Sigmoid colon (tissue), 6 donors: ENCODE measurements at regions not wholly inside any gene's neighbourhood (a gene's known extent, or its start where the extent isn't known, plus 50 kb on each side); places are given as distances from the start of the nearest gene placed in this dataset.
"Not testable (repeated sequence)": the region's sequence is repeated elsewhere in the genome, so short reads cannot be mapped to it uniquely, and the experiment has no call there.

Experiments
- DNase-seq: peaks from one replicate; pipeline ENCODE4 v3.0.0-alpha.2; 2019
- H3K27ac ChIP-seq, 4 donors: fragments of 200-600 bp; sonication (generic); one replicate each; pipeline ENCODE4 v1.5.1; 2016 to 2019; ENCODE audit warnings: mild to moderate bottlenecking in 1 of 4
- H3K27me3 ChIP-seq, 3 donors: fragments of 200-600 bp; sonication (generic); one replicate each; pipeline ENCODE4 v1.5.1; 2019; ENCODE audit warnings: mild to moderate bottlenecking in 1 of 3
- H3K36me3 ChIP-seq, 4 donors: fragments of 200-600 bp; sonication (generic); one replicate each; pipeline ENCODE4 v1.5.1; 2016 to 2019
- H3K4me1 ChIP-seq, 4 donors: fragments of 200-600 bp; sonication (generic); one replicate each; pipeline ENCODE4 v1.5.1; 2017 to 2019
- H3K4me3 ChIP-seq, 4 donors: fragments of 200-600 bp; sonication (generic); one replicate each; pipeline ENCODE4 v1.5.1; 2017 to 2019; ENCODE audit warnings: mild to moderate bottlenecking in 2 of 4, moderate library complexity in 1 of 4
- H3K9me3 ChIP-seq, 4 donors: fragments of 200-600 bp in 3 of 4; sonication (generic) in 3 of 4; one replicate each; pipeline versions ENCODE4 v1.5.1 to v1.6.1; 2013 to 2019
- WGBS, 2 donors: extraction: QIAGEN DNeasy Blood & Tissue Kit; methylation state at CpG; one replicate each; pipeline ENCODE4 v1.1.7; 2013; 5-methylcytosine and 5-hydroxymethylcytosine counted together
- intact Hi-C: fragments of 100-400 bp; cut with DNase I; formaldehyde crosslinking; loops from one replicate; pipeline ENCODE4 v1.15.1; 2023
- donor health status: healthy with polysubstance abuse.
- donor health status: healthy.

DNA sequence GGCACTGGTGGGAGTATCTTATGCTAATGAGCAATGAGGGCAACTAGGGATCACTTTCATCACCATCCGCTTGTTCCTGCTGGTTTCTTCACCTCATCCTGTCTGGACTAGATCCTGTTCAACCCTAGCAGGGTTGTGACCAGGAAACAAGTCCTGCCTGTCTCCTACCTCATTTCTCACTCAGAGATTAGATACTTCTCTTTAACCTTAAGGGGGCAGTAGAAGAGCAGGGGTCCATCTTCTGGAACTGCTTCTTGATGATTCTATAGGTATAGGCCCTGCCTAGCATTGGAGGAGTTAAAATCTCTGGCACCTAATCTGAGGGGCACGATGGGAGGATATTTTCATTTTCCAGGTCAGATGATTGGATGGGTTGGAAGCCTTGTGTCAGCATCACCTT is 415.5 kb downstream of the TGIF2LX start:
- H3K36me3 ChIP-seq, H3K4me1 ChIP-seq, H3K27ac ChIP-seq, intact Hi-C loops, DNase-seq, H3K9me3 ChIP-seq, H3K27me3 ChIP-seq, H3K4me3 ChIP-seq: not testable (repeated sequence)
- WGBS, 2 donors = 81 to 88% methylated on average over 2 of the region's 2 CpGs

- intact Hi-C loops, H3K4me3 ChIP-seq, H3K9me3 ChIP-seq, DNase-seq, H3K27me3 ChIP-seq, H3K4me1 ChIP-seq, H3K36me3 ChIP-seq, H3K27ac ChIP-seq: not testable (repeated sequence)
- 94 to 96% methylated on average over 4 of the region's 4 CpGs for WGBS, 2 donors
These were observed 447.9 kb downstream of the TGIF2LX start for GRCh38 chrX:90369632-90370031.

GRCh38 chrX:90398020-90398419 is 476.3 kb downstream of the TGIF2LX start:
- H3K4me1 ChIP-seq, intact Hi-C loops, DNase-seq, H3K4me3 ChIP-seq, H3K27me3 ChIP-seq, H3K9me3 ChIP-seq, H3K27ac ChIP-seq, H3K36me3 ChIP-seq: not testable (repeated sequence)
- WGBS, 2 donors = 79 to 91% methylated on average over 1 of the region's 3 CpGs

DNA sequence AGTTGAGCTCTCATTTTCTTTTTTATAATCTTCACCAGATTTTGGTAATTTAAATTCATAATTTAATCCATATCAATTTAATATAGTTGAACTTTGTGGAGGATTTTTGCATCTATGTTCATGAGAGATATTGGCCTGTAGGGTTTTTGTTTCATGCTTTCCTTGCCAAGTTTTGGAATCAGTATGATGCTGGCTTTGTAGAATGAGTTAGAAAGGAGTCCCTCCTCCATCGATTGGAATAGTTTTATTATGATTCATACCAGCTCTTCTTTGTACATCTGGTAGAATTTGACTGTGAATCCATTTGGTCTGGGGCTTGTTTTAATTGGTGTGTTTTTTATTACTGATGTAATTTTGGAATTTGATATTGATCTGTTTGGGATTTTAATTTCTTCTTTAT is 480.5 kb downstream of the TGIF2LX start:
- intact Hi-C loops, H3K9me3 ChIP-seq, H3K27me3 ChIP-seq, H3K27ac ChIP-seq, H3K4me3 ChIP-seq, H3K36me3 ChIP-seq, DNase-seq, H3K4me1 ChIP-seq: not testable (repeated sequence)
- WGBS, 2 donors = 68 to 78% methylated on average over 1 of the region's 1 CpG

GRCh38 chrX:90403859-90404258 is 482.2 kb downstream of the TGIF2LX start:
- intact Hi-C loops, H3K27ac ChIP-seq, DNase-seq, H3K4me1 ChIP-seq, H3K4me3 ChIP-seq, H3K9me3 ChIP-seq, H3K36me3 ChIP-seq, H3K27me3 ChIP-seq: not testable (repeated sequence)
- 77 to 89% methylated on average over 4 of the region's 4 CpGs for WGBS, 2 donors

DNA sequence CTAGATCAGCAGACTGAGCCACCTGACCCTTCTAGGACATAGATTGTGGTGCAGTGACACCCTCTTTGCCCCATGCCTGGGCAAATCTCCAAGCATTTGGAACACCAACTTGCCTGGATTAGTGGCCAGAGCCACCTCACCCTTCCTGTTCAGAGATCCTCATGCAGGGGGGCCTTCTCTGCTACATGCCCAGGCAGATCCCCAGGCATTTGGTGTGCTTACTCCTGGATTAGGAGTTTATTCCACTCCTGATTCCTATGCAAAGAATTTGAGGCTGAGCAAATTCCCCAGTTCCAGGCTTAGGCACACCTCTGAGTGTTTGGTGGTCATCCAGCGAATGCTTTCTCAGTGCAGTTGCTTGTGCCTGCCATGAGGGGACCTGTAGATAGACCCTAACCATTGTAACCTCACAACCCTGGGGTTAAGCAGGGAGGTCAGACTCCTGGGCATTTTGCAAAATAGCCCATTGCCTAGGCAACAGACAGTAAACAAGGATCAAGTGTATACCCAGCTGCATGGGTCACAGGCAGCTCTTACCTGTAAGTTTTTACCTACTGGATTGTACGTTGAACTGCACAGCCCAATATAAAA is 483.2 kb downstream of the TGIF2LX start:
- H3K27ac ChIP-seq, DNase-seq, H3K4me1 ChIP-seq, H3K27me3 ChIP-seq, H3K9me3 ChIP-seq, intact Hi-C loops, H3K36me3 ChIP-seq, H3K4me3 ChIP-seq: not testable (repeated sequence)
- 70 to 71% methylated on average over 2 of the region's 2 CpGs for WGBS, 2 donors

- H3K36me3 ChIP-seq, H3K4me3 ChIP-seq, intact Hi-C loops, H3K9me3 ChIP-seq, H3K27me3 ChIP-seq, H3K4me1 ChIP-seq, H3K27ac ChIP-seq, DNase-seq: not testable (repeated sequence)
- WGBS, 2 donors = 89 to 93% methylated on average over 10 of the region's 13 CpGs
These were observed 532.1 kb downstream of the TGIF2LX start for GRCh38 chrX:90453770-90454338.

GRCh38 chrX:90458071-90458899 is 536.6 kb downstream of the TGIF2LX start:
- WGBS, 2 donors = 65 to 75% methylated on average over 9 of the region's 9 CpGs
- DNase-seq, H3K4me3 ChIP-seq, H3K27ac ChIP-seq, H3K36me3 ChIP-seq, intact Hi-C loops, H3K4me1 ChIP-seq, H3K27me3 ChIP-seq, H3K9me3 ChIP-seq: not testable (repeated sequence)

DNA sequence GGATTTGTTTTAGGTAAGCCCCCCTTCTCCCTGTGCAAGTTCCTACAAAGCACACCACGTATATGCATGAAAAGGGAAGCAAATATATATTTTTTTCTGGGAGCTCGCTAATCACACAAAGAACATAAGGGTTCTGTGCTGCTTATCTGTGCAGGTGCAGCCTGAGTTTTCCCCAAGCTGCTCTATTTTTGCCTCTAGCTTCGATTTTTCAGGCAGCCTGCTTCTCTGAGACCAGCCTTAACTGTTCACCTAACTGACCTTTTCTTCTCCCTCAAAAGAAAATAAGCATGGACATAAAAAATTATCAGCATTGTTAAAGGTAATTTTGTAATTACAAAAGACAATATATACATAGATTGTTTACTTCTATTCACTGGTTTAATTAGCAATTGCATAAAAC is 552.7 kb downstream of the TGIF2LX start:
- 30 to 34% methylated on average over 3 of the region's 3 CpGs for WGBS, 2 donors
- H3K36me3 ChIP-seq, DNase-seq, H3K27ac ChIP-seq, intact Hi-C loops, H3K9me3 ChIP-seq, H3K4me3 ChIP-seq, H3K4me1 ChIP-seq, H3K27me3 ChIP-seq: not testable (repeated sequence)

GRCh38 chrX:90485406-90485805 is 563.7 kb downstream of the TGIF2LX start:
- 71 to 79% methylated on average over 3 of the region's 3 CpGs for WGBS, 2 donors
- H3K4me3 ChIP-seq, H3K4me1 ChIP-seq, H3K36me3 ChIP-seq, intact Hi-C loops, H3K27me3 ChIP-seq, H3K9me3 ChIP-seq, DNase-seq, H3K27ac ChIP-seq: not testable (repeated sequence)

DNA sequence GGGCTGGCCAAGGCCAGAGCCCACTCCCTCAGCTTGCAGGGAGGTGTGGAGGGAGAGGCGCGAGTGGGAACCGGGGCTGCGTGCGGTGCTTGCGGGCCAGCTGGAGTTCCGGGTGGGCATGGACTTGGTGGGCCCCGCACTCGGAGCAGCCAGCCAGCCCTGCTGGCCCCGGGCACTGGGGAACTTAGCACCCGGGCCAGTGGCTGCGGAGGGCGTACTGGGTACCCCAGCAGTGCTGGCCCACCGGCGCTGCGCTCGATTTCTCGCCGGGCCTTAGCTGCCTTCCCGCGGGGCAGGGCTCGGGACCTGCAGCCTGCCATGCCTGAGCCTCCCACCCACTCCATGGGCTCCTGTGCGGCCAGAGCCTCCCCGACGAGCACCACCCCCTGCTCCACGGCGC is 599.6 kb downstream of the TGIF2LX start:
- H3K9me3 ChIP-seq, H3K27ac ChIP-seq, H3K27me3 ChIP-seq, H3K4me1 ChIP-seq, intact Hi-C loops, H3K36me3 ChIP-seq, H3K4me3 ChIP-seq: not testable (repeated sequence)
- 95 to 96% methylated on average over 22 to 26 of the region's 27 CpGs for WGBS, 2 donors
- peak; percentile 48 for DNase-seq

DNA sequence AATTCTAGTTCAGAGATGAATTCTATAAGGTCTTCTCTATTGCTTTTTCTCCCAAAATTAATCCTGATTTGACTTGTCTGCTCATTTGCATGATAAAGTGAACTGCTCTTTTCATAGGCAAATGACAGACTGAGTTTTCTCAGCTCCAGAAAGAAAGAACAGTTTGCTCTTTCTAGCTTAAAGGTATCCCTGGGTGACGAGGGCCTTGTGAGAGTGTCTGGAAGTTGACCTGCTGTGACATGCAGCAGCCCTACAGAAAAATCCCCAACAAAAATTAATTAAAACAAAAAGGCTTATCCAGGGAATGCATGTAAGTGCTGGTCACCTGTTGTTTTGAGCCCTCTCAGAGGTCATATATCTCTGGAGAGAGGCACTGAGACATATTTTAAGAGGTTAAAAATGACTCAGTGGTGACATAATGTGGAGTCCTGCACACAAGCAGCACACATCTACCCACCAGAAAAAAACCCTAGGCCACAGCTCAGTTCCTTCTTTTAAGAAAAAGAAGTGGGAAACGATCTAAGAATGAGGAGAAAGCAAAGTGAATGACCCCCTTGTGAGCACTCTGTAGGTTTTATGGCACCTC is 602.8 kb downstream of the TGIF2LX start:
- intact Hi-C loops, H3K4me1 ChIP-seq, H3K9me3 ChIP-seq, DNase-seq, H3K4me3 ChIP-seq, H3K36me3 ChIP-seq, H3K27ac ChIP-seq, H3K27me3 ChIP-seq: not testable (repeated sequence)
- 25 to 31% methylated on average over 2 of the region's 2 CpGs for WGBS, 2 donors
